HCT116 (cell line): ENCODE measurements at regions not wholly inside any gene's neighbourhood (a gene's known extent, or its start where the extent isn't known, plus 50 kb on each side); places are given as distances from the start of the nearest gene placed in this dataset.

Experiments
- ATAC-seq: fragments of 200-7000 bp; cut with Tn5 transposase; 2 replicates; pipeline ENCODE4 v1.9.1; 2020; ENCODE audit warnings: mild to moderate bottlenecking, moderate library complexity
- BruUV-seq: library from RNA; stranded (reverse); fragments of 400-500 nt; replicated peaks from 2 replicates; lab custom pipeline; 2021; lab: Mats Ljungman, UMichigan
- CTCF ChIA-PET: fragments of 300-600 bp; sonication (Branson Sonifier 250); formaldehyde crosslinking; loops from one replicate; lab custom pipeline; 2021; ENCODE audit warnings: antibody characterized with exemption; lab: Charles Lee
- POLR2A ChIA-PET: fragments of 300-600, 350-600 bp; sonication (Branson Sonifier 250); formaldehyde crosslinking; loops from one replicate; lab custom pipeline; 2021; ENCODE audit warnings: antibody characterized with exemption; lab: Charles Lee
- RAD21 ChIA-PET, 2 experiments: fragments of 300-600 bp; sonication (Branson Sonifier 250); formaldehyde crosslinking; loops; one replicate each; lab custom pipeline; 2023; ENCODE audit warnings: low total read pairs in 2 of 2; ENCODE audit not compliant: uncharacterized antibody in 2 of 2, unreplicated experiment in 2 of 2, low non-redundant PET in 1 of 2; lab: Charles Lee
- DNase-seq: peaks from one replicate; pipeline ENCODE4 v3.0.0-alpha.2; 2010; ENCODE audit warnings: low read depth, low spot score
- H2AFZ ChIP-seq: fragments of 200-600 bp; shearing (Covaris generic), sonication (generic); 2 replicates; pipeline ENCODE4 v1.6.1; 2017; ENCODE audit warnings: low read depth, mixed run types, mixed read lengths, antibody characterized with exemption, low read length; ENCODE audit not compliant: poor library complexity, severe bottlenecking
- H3K27ac ChIP-seq: 2 replicates; pipeline ENCODE4 v1.5.1; 2012; ENCODE audit warnings: low read depth, low read length
- H3K27me3 ChIP-seq: fragments of 200-600 bp; sonication (generic); 2 replicates; pipeline ENCODE4 v1.6.1; 2016; ENCODE audit warnings: mixed run types, low read length, mixed read lengths; ENCODE audit not compliant: insufficient read depth
- H3K36me3 ChIP-seq, 2 experiments: fragments of 200-500 bp in 1 of 2; fragments of 200-600 bp in 1 of 2; sonication (Bioruptor generic) in 1 of 2; sonication (generic) in 1 of 2; 2 replicates each; pipeline versions ENCODE4 v1.5.1 to v1.6.1; 2014 to 2016; ENCODE audit warnings: low read length in 2 of 2, inconsistent platforms in 1 of 2, mixed read lengths in 1 of 2, mixed run types in 1 of 2; ENCODE audit not compliant: insufficient read depth in 2 of 2, control insufficient read depth in 1 of 2
- H3K4me1 ChIP-seq, 2 experiments: fragments of 200-600 bp in 1 of 2; sonication (generic) in 1 of 2; 2 replicates each; pipeline versions ENCODE4 v1.5.1 to v1.6.1; 2012 to 2017; ENCODE audit warnings: low read length in 2 of 2, inconsistent platforms in 1 of 2, mild to moderate bottlenecking in 1 of 2, mixed read lengths in 1 of 2, mixed run types in 1 of 2, moderate library complexity in 1 of 2; ENCODE audit not compliant: insufficient read depth in 2 of 2, control insufficient read depth in 1 of 2
- H3K4me2 ChIP-seq: fragments of 200-600 bp; sonication (generic); 2 replicates; pipeline ENCODE4 v1.6.1; 2017; ENCODE audit warnings: mixed run types, low read length, mixed read lengths
- H3K4me3 ChIP-seq, 2 experiments: fragments of 200-600 bp in 1 of 2; sonication (generic) in 1 of 2; replicated peaks in 1 of 2; 2 replicates each; pipeline ENCODE4 v1.5.1; 2011 to 2016; ENCODE audit warnings: low read length in 2 of 2, control low read depth in 1 of 2, low read depth in 1 of 2, mild to moderate bottlenecking in 1 of 2, mixed read lengths in 1 of 2, mixed run types in 1 of 2
- H3K79me2 ChIP-seq: fragments of 200-600 bp; sonication (generic); 2 replicates; pipeline ENCODE4 v1.6.1; 2017; ENCODE audit warnings: mild to moderate bottlenecking, mixed run types, low read length, moderate library complexity, mixed read lengths; ENCODE audit not compliant: insufficient read depth
- H3K9ac ChIP-seq: fragments of 200-600 bp; sonication (generic); 2 replicates; pipeline ENCODE4 v1.6.1; 2016; ENCODE audit warnings: low read length, mixed read lengths
- H3K9me2 ChIP-seq: fragments of 200-600 bp; sonication (generic), shearing (Covaris generic); 2 replicates; pipeline ENCODE4 v1.6.1; 2017; ENCODE audit warnings: mixed run types, mild to moderate bottlenecking, moderate library complexity; ENCODE audit not compliant: insufficient read depth
- H3K9me3 ChIP-seq, 2 experiments: fragments of 200-500 bp in 1 of 2; fragments of 200-600 bp in 1 of 2; sonication (Bioruptor generic) in 1 of 2; sonication (generic) in 1 of 2; 2 replicates each; pipeline ENCODE4 v1.6.1; 2014 to 2017; ENCODE audit warnings: low read length in 2 of 2, mixed read lengths in 2 of 2, inconsistent platforms in 1 of 2, low read depth in 1 of 2, mild to moderate bottlenecking in 1 of 2, mixed run types in 1 of 2, moderate library complexity in 1 of 2; ENCODE audit not compliant: control insufficient read depth in 1 of 2, insufficient read depth in 1 of 2
- H4K20me1 ChIP-seq: fragments of 200-600 bp; sonication (generic), shearing (Covaris generic); 2 replicates; pipeline ENCODE4 v1.6.1; 2017; ENCODE audit warnings: mixed run types, mild to moderate bottlenecking, moderate library complexity; ENCODE audit not compliant: insufficient read depth
- ATF3 ChIP-seq: IDR thresholded peaks from 2 replicates; pipeline ENCODE4 v1.6.1; 2012
- CBX3 ChIP-seq: IDR thresholded peaks from 2 replicates; pipeline ENCODE4 v1.6.1; 2012; ENCODE audit warnings: low read depth
- CTCF ChIP-seq, 3 experiments: fragments of 200-600 bp in 1 of 3; sonication (generic) in 1 of 3; IDR thresholded peaks in 2 of 3; conservative IDR thresholded peaks in 1 of 3; 2 replicates each; pipeline ENCODE4 v1.5.1; 2012 to 2017; ENCODE audit warnings: low read depth in 2 of 3, low read length in 2 of 3, antibody characterized with exemption in 1 of 3, borderline replicate concordance in 1 of 3, control low read depth in 1 of 3, mild to moderate bottlenecking in 1 of 3, mixed read lengths in 1 of 3, mixed run types in 1 of 3, moderate library complexity in 1 of 3; ENCODE audit not compliant: insufficient read depth in 1 of 3
- EGR1 ChIP-seq: IDR thresholded peaks from 2 replicates; pipeline ENCODE4 v1.6.1; 2012; ENCODE audit warnings: low read depth
- ELF1 ChIP-seq: IDR thresholded peaks from 2 replicates; pipeline ENCODE4 v1.6.1; 2012; ENCODE audit warnings: low read depth, borderline replicate concordance
- FOSL1 ChIP-seq: IDR thresholded peaks from 2 replicates; pipeline ENCODE4 v1.6.1; 2012; ENCODE audit warnings: low read depth
- JUND ChIP-seq: IDR thresholded peaks from 2 replicates; pipeline ENCODE4 v1.6.1; 2012
- POLR2A ChIP-seq: IDR thresholded peaks from 2 replicates; pipeline ENCODE4 v1.7.0; 2011; ENCODE audit warnings: borderline replicate concordance; ENCODE audit not compliant: insufficient read depth, insufficient read length; ENCODE audit errors: extremely low read depth
- POLR2AphosphoS5 ChIP-seq: IDR thresholded peaks from 2 replicates; pipeline ENCODE4 v1.6.1; 2011; ENCODE audit warnings: mild to moderate bottlenecking, low read depth, low read length, moderate library complexity
- RAD21 ChIP-seq: IDR thresholded peaks from 2 replicates; pipeline ENCODE4 v1.6.1; 2012; ENCODE audit warnings: low read depth, mild to moderate bottlenecking
- REST ChIP-seq: IDR thresholded peaks from 2 replicates; pipeline ENCODE4 v1.6.1; 2012; ENCODE audit warnings: low read depth
- SIN3A ChIP-seq: IDR thresholded peaks from 2 replicates; pipeline ENCODE4 v1.6.1; 2012; ENCODE audit warnings: low read depth
- SP1 ChIP-seq: IDR thresholded peaks from 2 replicates; pipeline ENCODE4 v1.6.1; 2012; ENCODE audit warnings: low read depth
- SRF ChIP-seq: IDR thresholded peaks from 2 replicates; pipeline ENCODE4 v1.6.1; 2012; ENCODE audit warnings: low read depth
- TCF7L2 ChIP-seq: IDR thresholded peaks from 2 replicates; pipeline ENCODE4 v1.7.0; 2011; ENCODE audit warnings: borderline replicate concordance, inconsistent platforms; ENCODE audit not compliant: insufficient read depth, insufficient read length; ENCODE audit errors: extremely low read depth
- YY1 ChIP-seq: IDR thresholded peaks from 2 replicates; pipeline ENCODE4 v1.6.1; 2011; ENCODE audit warnings: low read length, low read depth, moderate library complexity, mild to moderate bottlenecking; ENCODE audit not compliant: insufficient replicate concordance; ENCODE audit errors: extremely low read depth
- ZFX ChIP-seq: fragments of 450-650 bp; IDR thresholded peaks from 2 replicates; pipeline ENCODE4 v1.6.1; 2017
- intact Hi-C: fragments of 100-400 bp; cut with micrococcal nuclease; formaldehyde crosslinking; loops from 2 replicates; pipeline ENCODE4 v1.10.0; 2022

GRCh38 chr6:40038626-40039025 lies 104.4 kb upstream of the MOCS1 start:
- no peak for DNase-seq
- H3K4me1 ChIP-seq, result no peaks in the 10 kb centered on the region
- ChIA-PET RAD21 (no interaction called here), POLR2A (no interaction called here), CTCF (no interaction called here)
- no peaks in the 10 kb centered on the region for H4K20me1 ChIP-seq
- H3K9me2 ChIP-seq, result no peaks in the 10 kb centered on the region; the same call in 1 of the 2 replicates
- H3K27me3 ChIP-seq, result no peaks in the 10 kb centered on the region
- no peak for ATAC-seq
- BruUV-seq, result no TSS peak
- intact Hi-C loops, result no loop called here
- no peaks in the 10 kb centered on the region for H3K9me3 ChIP-seq
- H2AFZ ChIP-seq, result no peak overlapping the region
- H3K9ac ChIP-seq, result no peak overlapping the region
- no peaks in the 10 kb centered on the region for H3K36me3 ChIP-seq
- no peak overlapping the region for H3K27ac ChIP-seq
- TF ChIP-seq SIN3A (no peak), JUND (no peak), CTCF (IDR thresholded peaks at IDR 0.05 in 2 of 3, conservative IDR thresholded peaks at IDR 0.05 in 1 of 3; ENCODE audit: borderline replicate concordance in 1 of 3, insufficient read depth in 1 of 3, low read depth in 2 of 3, low read length in 2 of 3) (no peak), SRF (no peak), RAD21 (no peak), POLR2AphosphoS5 (no peak), POLR2A (no peak), EGR1 (no peak), YY1 (no peak), SP1 (no peak), ELF1 (no peak), REST (no peak), FOSL1 (no peak), CBX3 (no peak), TCF7L2 (no peak), ATF3 (no peak), ZFX (no peak)
- H3K4me3 ChIP-seq, result no peak overlapping the region
- no peak overlapping the region for H3K4me2 ChIP-seq
- H3K79me2 ChIP-seq, result no peaks in the 10 kb centered on the region
